ENCODE measurements at regions not wholly inside any gene's neighbourhood (a gene's known extent, or its start where the extent isn't known, plus 50 kb on each side); places are given as distances from the start of the nearest gene placed in this dataset.
"Not testable (repeated sequence)": the region's sequence is repeated elsewhere in the genome, so short reads cannot be mapped to it uniquely, and the experiment has no call there.

DNA sequence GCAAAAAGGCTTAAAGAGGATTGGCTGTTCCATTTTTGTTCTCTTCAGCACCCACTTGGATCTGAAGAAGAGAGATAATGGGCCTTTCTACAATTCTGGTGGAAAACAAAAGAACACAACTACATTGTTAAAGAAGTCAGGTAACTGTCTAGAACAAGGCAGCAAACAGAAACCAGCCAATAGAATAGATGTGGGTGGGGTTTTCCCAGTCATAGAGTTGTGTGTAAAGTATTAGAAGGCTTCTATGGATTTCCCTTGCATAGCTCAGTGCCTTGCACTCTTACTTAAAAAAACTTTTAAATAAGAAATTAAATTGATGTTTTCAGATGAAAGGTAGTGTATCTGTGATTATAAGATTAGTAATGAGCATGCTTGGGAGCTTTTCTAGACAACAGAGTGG lies 462.7 kb upstream of the ATP11B start:
- no peaks in the 10 kb centered on the region for H3K27me3 ChIP-seq (replicated peaks; ENCODE audit: control insufficient read depth, insufficient read depth, low read length)
- Mint-ChIP-seq H3K9me3 (ENCODE audit: unreplicated experiment) (no peaks in the 10 kb centered on the region), H3K27ac (ENCODE audit: unreplicated experiment) (no peak overlapping the region), H3K27me3 (ENCODE audit: insufficient read depth, unreplicated experiment) (no peaks in the 10 kb centered on the region), H3K4me3 (ENCODE audit: unreplicated experiment) (no peak overlapping the region), H3K4me1 (ENCODE audit: low read depth, unreplicated experiment) (no peaks in the 10 kb centered on the region), H3K36me3 (ENCODE audit: insufficient read depth, unreplicated experiment) (no peaks in the 10 kb centered on the region)
- TF ChIP-seq, protein P1, sequence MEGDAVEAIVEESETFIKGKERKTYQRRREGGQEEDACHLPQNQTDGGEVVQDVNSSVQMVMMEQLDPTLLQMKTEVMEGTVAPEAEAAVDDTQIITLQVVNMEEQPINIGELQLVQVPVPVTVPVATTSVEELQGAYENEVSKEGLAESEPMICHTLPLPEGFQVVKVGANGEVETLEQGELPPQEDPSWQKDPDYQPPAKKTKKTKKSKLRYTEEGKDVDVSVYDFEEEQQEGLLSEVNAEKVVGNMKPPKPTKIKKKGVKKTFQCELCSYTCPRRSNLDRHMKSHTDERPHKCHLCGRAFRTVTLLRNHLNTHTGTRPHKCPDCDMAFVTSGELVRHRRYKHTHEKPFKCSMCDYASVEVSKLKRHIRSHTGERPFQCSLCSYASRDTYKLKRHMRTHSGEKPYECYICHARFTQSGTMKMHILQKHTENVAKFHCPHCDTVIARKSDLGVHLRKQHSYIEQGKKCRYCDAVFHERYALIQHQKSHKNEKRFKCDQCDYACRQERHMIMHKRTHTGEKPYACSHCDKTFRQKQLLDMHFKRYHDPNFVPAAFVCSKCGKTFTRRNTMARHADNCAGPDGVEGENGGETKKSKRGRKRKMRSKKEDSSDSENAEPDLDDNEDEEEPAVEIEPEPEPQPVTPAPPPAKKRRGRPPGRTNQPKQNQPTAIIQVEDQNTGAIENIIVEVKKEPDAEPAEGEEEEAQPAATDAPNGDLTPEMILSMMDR (IDR thresholded peaks at IDR 0.05; ENCODE audit: insufficient read depth in 1 of 2, low read depth in 1 of 2, low read length in 1 of 2, severe bottlenecking in 1 of 2, unreplicated experiment in 1 of 2), result no peak
- no TSS peak for BruUV-seq (replicated peaks)
- POLR2A ChIA-PET, result no interaction called here
- no peak for DNase-seq
- CTCF ChIA-PET, result no interaction called here
- H3K36me3 ChIP-seq (ENCODE audit: control insufficient read depth, insufficient read depth, low read length), result no peaks in the 10 kb centered on the region
- no peaks in the 10 kb centered on the region for H3K9me3 ChIP-seq
- H3K4me3 ChIP-seq (ENCODE audit: low read depth, low read length), result no peak overlapping the region
- H3K4me1 ChIP-seq, result no peaks in the 10 kb centered on the region
- intact Hi-C loops (cut with micrococcal nuclease; ENCODE audit: unreplicated experiment), result no loop called here

DNA sequence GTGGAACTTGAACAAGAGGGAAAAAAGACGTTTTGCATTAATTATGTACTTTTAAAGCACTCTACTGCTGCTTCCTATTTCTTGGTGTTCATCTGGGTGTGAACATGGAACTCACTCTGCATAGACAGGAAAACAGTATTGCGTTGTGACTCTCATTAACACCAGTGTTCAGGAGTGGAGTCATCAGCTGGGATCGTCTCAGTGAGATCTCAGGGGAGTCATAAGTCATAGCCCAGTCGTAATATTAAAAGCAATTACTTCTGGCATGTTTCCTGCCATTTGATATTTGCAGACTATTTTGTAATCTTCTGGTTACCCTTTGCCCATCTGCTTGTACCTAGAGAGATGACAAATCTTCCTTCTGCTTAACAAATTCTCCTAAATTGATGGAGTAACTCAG lies 462.0 kb upstream of the ATP11B start:
- no peak overlapping the region for H3K4me3 Mint-ChIP-seq (ENCODE audit: unreplicated experiment)
- ChIA-PET CTCF (no interaction called here), POLR2A (no interaction called here)
- Histone ChIP-seq H3K36me3 (ENCODE audit: control insufficient read depth, insufficient read depth, low read length) (no peaks in the 10 kb centered on the region), H3K27me3 (replicated peaks; ENCODE audit: control insufficient read depth, insufficient read depth, low read length) (no peaks in the 10 kb centered on the region), H3K4me1 (no peaks in the 10 kb centered on the region), H3K4me3 (ENCODE audit: low read depth, low read length) (no peak overlapping the region), H3K9me3 (no peaks in the 10 kb centered on the region)
- H3K4me1 Mint-ChIP-seq (ENCODE audit: low read depth, unreplicated experiment), result no peaks in the 10 kb centered on the region
- intact Hi-C loops (cut with micrococcal nuclease; ENCODE audit: unreplicated experiment), result no loop called here
- DNase-seq, result no peak
- no TSS peak for BruUV-seq (replicated peaks)
- no peak overlapping the region for H3K27ac Mint-ChIP-seq (ENCODE audit: unreplicated experiment)
- TF ChIP-seq, protein P1 (IDR thresholded peaks at IDR 0.05; ENCODE audit: insufficient read depth in 1 of 2, low read depth in 1 of 2, low read length in 1 of 2, severe bottlenecking in 1 of 2, unreplicated experiment in 1 of 2), result no peak
- H3K27me3 Mint-ChIP-seq (ENCODE audit: insufficient read depth, unreplicated experiment), result no peaks in the 10 kb centered on the region
- H3K9me3 Mint-ChIP-seq (ENCODE audit: unreplicated experiment), result no peaks in the 10 kb centered on the region
- no peaks in the 10 kb centered on the region for H3K36me3 Mint-ChIP-seq (ENCODE audit: insufficient read depth, unreplicated experiment)

DNA sequence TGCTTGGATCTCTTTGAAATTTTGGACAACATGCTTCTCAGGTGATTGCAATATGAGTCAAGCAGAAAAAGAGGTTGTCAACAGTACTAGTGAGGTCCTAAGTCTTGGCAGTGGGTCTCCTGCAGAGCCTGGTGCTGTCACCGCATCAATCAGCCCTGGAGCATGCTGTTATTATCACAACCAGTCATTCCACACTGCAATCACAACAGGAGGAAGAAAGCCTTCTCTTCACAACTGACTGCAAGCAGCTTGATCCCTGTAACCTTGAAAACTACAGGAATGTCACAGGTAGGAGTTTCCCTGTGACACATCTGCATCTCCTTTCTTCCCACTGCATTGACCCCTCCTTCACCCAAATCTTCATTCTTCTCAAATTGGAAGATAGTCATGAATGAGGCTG lies 451.1 kb upstream of the ATP11B start:
- BruUV-seq (replicated peaks), result no TSS peak
- H3K36me3 ChIP-seq (ENCODE audit: control insufficient read depth, insufficient read depth, low read length), result no peaks in the 10 kb centered on the region
- intact Hi-C loops (cut with micrococcal nuclease; ENCODE audit: unreplicated experiment), result no loop called here
- Mint-ChIP-seq H3K4me1 (ENCODE audit: low read depth, unreplicated experiment) (no peaks in the 10 kb centered on the region), H3K36me3 (ENCODE audit: insufficient read depth, unreplicated experiment) (no peaks in the 10 kb centered on the region), H3K27ac (ENCODE audit: unreplicated experiment) (no peak overlapping the region), H3K27me3 (ENCODE audit: insufficient read depth, unreplicated experiment) (no peaks in the 10 kb centered on the region), H3K4me3 (ENCODE audit: unreplicated experiment) (no peak overlapping the region), H3K9me3 (ENCODE audit: unreplicated experiment) (no peaks in the 10 kb centered on the region)
- CTCF ChIA-PET, result no interaction called here
- H3K9me3 ChIP-seq, result no peaks in the 10 kb centered on the region; the same call in 1 of the 2 replicates
- H3K4me3 ChIP-seq (ENCODE audit: low read depth, low read length), result no peak overlapping the region
- H3K4me1 ChIP-seq, result no peaks in the 10 kb centered on the region
- POLR2A ChIA-PET, result no interaction called here
- H3K27me3 ChIP-seq (replicated peaks; ENCODE audit: control insufficient read depth, insufficient read depth, low read length), result no peaks in the 10 kb centered on the region
- DNase-seq, result no peak
- TF ChIP-seq, protein P1 (IDR thresholded peaks at IDR 0.05; ENCODE audit: insufficient read depth in 1 of 2, low read depth in 1 of 2, low read length in 1 of 2, severe bottlenecking in 1 of 2, unreplicated experiment in 1 of 2), result no peak

DNA sequence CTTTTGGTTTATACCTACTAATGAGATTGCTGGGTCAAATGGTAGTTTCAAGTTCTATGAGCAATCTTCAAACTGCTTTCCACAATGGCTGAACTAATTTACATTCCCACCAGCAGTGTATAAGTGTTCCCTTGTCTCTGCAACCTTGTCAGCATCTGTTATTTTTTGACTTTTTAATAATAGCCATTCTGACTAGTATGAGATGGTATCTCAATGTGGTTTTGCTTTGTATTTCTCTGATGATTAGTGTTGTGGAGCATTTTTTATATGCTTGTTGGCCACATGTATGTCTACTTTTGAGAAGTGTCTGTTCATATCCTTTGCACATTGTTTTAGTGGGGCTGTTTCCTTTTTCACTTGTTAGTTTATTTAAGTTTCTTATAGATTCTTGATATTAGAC lies 449.3 kb upstream of the ATP11B start:
- H3K27me3 Mint-ChIP-seq (ENCODE audit: insufficient read depth, unreplicated experiment); intact Hi-C loops (cut with micrococcal nuclease; ENCODE audit: unreplicated experiment); H3K9me3 Mint-ChIP-seq (ENCODE audit: unreplicated experiment); DNase-seq; H3K27me3 ChIP-seq (replicated peaks; ENCODE audit: control insufficient read depth, insufficient read depth, low read length); H3K4me3 ChIP-seq (ENCODE audit: low read depth, low read length); H3K4me1 ChIP-seq; H3K36me3 ChIP-seq (ENCODE audit: control insufficient read depth, insufficient read depth, low read length); CTCF ChIA-PET; H3K36me3 Mint-ChIP-seq (ENCODE audit: insufficient read depth, unreplicated experiment); POLR2A ChIA-PET; H3K4me1 Mint-ChIP-seq (ENCODE audit: low read depth, unreplicated experiment); BruUV-seq (replicated peaks); H3K9me3 ChIP-seq; H3K4me3 Mint-ChIP-seq (ENCODE audit: unreplicated experiment); H3K27ac Mint-ChIP-seq (ENCODE audit: unreplicated experiment): not testable (repeated sequence)
